Fibroblast of skin of left quadriceps (primary cell): ENCODE measurements at regions not wholly inside any gene's neighbourhood (a gene's known extent, or its start where the extent isn't known, plus 50 kb on each side); places are given as distances from the start of the nearest gene placed in this dataset.

Experiments
- DNase-seq, 2 experiments: peaks; one replicate each; pipeline ENCODE4 v3.0.0-alpha.2; 2013; ENCODE audit warnings: low read depth in 2 of 2

GRCh38 chr17:71380936-71381335 is 739.9 kb upstream of the SOX9 start:
- DNase-seq, result no peak

GRCh38 chr17:71383091-71383490 is 737.7 kb upstream of the SOX9 start:
- no peak for DNase-seq

DNA sequence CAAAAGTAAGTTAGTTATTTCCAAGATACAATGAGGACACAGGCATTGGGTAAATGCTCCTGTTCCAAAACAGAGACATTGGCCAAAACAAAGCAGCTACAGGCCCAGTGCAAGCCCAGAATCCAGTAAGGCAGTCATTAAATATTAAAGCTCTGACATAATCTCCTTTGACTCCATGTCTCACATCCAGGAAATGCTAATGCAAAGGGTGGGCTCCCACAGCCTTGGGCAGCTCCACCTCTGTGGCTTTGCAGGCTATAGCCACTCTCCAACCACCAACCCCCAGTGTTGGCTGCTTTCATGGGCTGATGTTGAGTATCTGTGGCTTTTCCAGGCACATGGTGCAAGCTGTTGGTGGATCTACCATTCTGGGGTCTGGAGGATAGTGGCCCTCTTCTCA is 733.4 kb upstream of the SOX9 start:
- no peak for DNase-seq

DNA sequence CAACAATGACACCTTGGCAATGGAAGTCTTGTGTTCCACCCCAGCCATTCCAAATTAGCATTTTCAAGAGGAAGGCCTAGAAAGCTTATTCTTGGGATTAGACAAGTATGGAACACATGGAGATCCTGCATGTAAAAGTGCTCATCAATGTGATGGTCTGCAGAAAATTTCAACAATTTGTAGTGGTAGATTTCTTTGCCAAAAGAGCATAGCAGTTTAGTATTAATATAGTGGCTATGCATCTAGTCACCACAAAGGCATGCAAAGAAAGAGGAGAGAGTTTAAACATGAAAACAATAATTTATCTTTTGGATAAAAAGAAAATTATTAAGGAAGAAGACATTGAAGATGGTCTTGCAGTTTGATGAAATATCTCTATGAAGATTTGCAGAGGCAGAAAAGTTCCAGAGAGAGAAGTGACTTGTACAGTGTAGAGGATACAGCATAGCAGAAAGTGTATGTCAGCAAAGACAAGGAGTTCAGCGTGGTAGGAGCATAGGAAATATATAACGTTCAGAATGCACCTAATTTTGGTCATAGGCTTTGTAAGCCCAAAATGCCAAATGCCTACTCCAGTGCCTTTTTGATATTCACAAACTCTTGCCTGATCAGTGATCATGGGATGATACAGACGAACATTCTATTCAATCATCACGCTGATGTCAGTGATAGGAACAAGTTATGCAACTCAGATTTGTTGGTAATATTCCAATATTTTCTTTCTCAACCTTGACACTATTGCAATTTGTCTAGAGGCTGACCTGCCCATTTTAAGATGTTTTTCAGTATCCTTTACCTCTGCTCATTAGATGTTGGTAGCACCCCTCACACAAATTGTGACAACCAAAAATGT is 727.9 kb upstream of the SOX9 start:
- peak; percentile 67 to 68 for DNase-seq

DNA sequence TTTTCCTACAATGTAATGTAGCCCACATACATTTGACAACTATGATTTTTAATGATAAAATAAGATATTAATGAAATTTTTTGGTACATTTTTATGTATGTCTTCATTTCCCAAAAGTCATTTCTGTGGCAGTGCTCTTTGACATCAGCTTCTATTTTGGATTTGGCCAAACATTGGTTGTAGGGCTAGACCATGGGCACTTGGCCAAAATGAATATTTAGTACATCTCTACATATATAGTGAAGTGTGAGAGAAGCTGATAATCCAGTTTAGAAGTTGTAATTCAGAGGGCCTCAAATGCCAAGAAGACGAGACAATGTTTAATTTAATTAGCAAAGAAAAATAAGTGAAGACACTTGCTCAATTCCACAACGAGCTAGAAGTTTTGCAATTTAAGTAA is 724.9 kb upstream of the SOX9 start:
- no peak for DNase-seq

GRCh38 chr17:71396711-71397110 is 724.1 kb upstream of the SOX9 start:
- DNase-seq, result no peak

DNA sequence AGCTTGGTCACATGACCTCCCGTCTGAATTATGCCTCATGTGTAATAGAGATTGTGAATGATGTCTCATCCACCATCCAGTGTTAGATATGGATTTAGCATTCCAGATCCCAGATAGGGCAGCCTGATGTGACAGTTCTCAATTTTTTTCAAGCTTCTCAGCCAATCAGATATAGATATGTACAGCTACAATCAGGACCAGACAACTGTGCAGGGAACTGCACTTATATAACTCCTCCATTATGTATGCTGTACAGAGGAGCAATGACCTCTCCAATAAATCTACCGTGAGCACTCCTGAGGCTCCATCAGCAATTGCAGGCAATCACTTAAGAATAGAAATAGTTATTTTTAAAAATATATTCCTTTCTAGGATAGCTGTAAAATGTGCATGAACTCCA is 722.8 kb upstream of the SOX9 start:
- no peak for DNase-seq

DNA sequence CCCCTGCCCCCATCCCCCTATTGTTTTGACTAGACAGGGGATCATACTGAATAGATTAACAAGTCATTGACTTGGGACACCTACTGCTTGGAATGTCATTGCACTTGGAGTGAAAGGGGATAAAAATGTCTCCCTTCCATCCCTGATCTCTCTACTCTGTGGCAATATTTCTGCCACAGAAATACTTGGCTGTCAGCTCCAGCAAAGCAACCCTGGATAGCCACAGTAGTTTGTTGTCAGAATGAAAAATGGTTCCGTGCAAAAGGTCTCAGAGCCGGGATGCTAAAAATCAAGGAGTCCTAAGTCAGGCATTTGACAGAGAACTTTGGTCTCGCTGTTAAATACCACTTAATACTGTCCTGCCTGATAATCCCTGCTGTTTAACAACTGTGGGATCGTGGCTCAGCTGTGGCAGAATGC is 722.0 kb upstream of the SOX9 start:
- DNase-seq, result peak in 1 of 2 experiments; percentile 28

DNA sequence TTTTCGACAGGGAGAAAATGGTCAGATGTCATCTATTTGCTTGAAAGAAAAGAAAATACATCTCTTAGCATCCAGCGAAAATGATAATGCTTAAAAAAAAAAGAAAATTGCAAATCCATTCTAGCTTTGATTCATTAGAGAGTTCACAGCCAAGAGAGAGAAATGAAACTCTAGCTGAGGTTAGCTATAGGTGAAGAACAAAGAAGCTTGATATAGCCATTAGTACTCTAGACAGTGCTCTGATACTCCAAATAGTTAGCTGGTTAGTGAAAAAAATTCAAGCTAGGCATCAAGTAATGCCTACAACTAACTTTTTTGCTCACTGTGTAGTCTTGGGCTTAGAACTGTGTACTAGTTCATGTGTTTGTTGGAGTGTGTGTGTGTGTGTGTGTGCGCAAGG is 721.6 kb upstream of the SOX9 start:
- DNase-seq, result no peak

GRCh38 chr17:71399649-71400048 is 721.2 kb upstream of the SOX9 start:
- DNase-seq, result no peak

- no peak for DNase-seq
Measured at GRCh38 chr17:71402007-71402406, 718.8 kb upstream of the SOX9 start.

DNA sequence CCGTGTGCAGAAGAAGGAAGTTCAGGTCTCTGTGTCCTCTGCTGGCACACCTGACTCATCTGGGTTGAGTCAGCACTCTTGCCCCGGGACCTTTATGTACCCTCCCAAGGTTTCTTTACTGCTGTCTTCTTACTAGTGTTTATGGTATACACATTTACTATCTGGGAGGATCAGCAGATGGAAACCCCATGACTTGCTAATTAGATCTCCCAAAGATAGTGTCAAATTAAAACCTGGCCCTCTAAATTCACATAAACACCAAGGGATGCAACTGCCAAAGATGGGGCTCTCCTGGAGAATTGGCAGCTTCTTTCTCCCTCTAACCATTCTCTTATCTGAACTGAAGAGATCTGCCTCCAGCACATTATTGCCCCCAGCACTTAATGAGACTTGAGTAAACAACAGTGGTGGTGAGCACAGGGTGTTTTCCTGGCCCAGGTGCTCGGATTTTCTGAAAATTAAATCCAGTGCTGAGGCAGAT is 718.1 kb upstream of the SOX9 start:
- DNase-seq, result no peak

- no peak for DNase-seq
Measured at GRCh38 chr17:71405101-71405500, 715.7 kb upstream of the SOX9 start.

GRCh38 chr17:71407981-71408380 is 712.8 kb upstream of the SOX9 start:
- no peak for DNase-seq

- DNase-seq, result no peak
Measured at GRCh38 chr17:71409137-71409536, 711.7 kb upstream of the SOX9 start.

DNA sequence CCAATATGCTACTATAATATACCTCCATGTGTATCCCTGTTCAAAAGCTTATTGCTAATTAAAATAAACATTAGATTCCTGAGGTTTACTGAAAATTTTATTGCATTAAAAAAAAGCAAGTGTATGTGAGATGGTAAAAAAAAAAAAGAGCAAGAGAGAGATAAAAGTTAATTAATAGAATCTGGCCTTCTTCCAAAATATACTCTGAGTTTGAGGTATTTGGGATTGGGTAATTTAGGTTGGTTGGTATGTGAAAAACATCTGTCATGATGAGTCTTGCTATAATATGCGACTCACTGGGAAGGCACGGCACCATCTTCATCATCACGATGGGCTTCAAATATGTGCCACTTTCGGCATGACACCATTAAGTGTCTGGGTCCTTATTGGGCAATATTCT is 711.1 kb upstream of the SOX9 start:
- peak; percentile 83 to 86 for DNase-seq

DNA sequence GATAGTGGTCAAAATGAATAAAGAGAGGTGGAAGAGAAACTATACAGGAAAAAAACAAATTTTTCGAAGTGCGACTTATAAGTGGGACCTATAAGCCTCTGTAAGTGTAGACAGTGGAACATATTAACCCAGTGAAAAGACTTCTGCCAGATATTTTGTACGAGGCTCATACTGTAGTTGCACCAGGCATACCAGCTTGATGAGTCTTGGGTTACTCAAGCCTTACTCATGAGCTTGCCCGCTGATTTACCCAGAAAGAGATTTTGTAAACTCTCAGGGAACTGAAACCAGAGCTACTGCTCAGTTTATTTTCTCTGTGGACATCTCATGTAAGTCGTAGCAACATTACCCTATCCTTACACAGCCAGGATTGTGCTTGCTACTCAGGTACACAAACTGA is 708.0 kb upstream of the SOX9 start:
- peak; percentile 88 to 90 for DNase-seq

DNA sequence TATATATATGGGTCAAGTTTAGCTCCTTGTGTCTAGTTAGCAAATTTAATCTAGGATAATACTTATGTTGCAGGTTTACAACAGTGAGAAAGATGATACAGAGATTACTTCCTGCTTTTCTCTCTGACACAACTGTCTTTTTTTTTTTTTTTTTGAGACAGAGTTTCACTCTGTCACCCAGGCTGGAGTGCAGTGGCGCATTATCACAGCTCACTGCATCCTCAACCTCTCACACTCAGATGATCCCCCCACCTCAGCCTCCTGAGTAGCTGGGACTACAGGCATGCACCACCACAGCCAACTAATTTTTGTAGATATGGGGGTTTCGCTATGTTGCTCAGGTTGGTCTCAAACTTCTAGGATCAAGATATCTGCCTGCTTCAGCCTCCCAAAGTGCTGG is 706.9 kb upstream of the SOX9 start:
- no peak for DNase-seq

DNA sequence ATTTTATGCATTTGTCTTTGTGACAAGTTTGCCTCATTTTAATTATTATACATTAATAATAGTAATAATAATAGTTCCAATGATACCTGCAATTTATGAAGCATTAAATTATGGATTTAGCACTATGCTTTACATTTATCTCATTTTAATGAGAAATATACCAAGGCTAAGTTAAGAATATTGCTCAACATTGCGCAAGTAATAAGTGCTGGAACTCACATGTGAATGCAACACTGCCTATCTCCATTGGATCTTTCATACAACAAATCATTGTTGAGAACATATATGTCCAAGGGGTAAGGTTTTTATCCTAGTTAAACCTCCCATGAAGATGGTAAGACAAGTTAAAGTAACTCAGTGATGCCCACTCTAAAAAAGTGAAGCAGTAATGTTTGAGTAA is 703.7 kb upstream of the SOX9 start:
- DNase-seq, result no peak

DNA sequence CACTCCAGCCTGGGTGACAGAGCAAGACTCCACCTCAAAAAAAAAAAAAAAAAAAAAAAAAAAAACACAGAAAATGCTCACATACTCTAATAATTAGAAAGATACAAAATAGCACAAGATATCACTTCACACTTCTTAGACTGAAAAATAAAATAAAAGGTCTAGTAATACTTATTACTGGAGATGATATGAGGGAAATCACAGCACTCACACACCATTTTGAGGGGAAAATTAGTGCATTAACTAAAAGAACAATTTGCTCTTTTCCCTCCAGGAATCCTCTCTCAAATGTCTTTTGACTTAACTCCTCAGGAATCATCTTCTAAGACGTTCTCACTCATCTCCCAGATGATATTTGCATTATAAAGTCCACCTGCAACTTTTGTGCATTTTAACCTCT is 697.9 kb upstream of the SOX9 start:
- DNase-seq, result no peak

GRCh38 chr17:71423871-71424546 is 696.8 kb upstream of the SOX9 start:
- no peak for DNase-seq

DNA sequence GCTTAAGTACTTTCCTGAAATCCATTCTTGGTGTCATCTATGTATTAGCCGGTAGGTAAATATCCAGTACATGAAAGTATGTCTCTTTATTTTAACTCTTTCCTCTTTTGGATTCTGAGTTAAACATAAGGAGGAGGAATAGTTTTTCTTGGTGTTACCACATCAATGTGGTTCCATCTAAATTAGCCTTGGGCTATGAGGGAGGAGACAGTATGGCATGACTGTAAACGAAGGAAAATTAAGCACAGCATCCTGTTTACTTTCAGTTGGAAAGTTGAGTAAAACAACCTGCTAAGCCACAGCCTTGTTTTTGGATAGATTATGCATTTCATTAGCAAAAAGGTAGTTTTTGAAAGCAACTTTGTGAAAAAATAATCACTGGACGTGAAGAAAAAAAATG is 693.0 kb upstream of the SOX9 start:
- DNase-seq, result no peak

GRCh38 chr17:71428897-71429296 is 691.9 kb upstream of the SOX9 start:
- DNase-seq, result no peak
